ENCODE measurements at regions not wholly inside any gene's neighbourhood (a gene's known extent, or its start where the extent isn't known, plus 50 kb on each side); places are given as distances from the start of the nearest gene placed in this dataset.

DNA sequence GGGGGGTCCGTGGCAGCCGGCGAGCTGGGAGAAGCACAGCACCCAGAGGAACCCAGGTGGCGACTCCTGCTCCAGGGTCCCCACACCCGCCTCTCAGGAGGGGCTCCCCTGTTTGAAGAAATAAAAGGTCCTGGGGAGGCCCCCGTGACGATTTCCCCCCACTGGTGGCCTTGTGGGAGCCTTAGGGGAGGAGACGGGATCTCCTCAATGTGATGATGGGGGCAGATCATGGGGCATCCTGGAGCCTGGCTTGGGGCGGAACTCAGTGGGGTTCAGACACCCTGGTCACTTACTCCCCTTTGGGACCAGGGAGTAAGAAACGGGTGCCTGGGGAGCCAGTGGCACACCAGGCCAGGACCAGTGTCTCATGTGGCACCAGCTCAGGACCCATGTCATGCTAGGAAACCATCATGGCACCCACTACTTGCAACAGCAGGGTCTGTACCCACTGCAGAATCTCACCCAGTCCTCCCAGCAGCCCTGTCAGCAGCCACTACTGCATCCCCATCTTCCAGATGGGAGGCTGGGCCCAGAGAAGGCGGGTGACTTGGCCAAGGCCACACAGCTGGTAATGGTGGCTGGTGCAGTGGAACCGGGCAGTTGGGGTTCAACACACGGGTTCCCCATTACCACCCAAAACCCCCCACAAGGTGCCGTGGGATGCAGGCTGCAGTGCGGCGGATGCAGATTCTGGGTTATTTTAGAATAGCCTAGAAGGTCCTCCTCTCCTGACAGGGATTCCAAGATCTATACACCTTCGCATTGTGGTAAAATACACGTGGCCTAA, 130.7 kb downstream of the CTTN start:
- H3K27me3 ChIP-seq, result no peaks in the 10 kb centered on the region
- H3K9me3 ChIP-seq, result no peaks in the 10 kb centered on the region
- TF ChIP-seq, protein P1, sequence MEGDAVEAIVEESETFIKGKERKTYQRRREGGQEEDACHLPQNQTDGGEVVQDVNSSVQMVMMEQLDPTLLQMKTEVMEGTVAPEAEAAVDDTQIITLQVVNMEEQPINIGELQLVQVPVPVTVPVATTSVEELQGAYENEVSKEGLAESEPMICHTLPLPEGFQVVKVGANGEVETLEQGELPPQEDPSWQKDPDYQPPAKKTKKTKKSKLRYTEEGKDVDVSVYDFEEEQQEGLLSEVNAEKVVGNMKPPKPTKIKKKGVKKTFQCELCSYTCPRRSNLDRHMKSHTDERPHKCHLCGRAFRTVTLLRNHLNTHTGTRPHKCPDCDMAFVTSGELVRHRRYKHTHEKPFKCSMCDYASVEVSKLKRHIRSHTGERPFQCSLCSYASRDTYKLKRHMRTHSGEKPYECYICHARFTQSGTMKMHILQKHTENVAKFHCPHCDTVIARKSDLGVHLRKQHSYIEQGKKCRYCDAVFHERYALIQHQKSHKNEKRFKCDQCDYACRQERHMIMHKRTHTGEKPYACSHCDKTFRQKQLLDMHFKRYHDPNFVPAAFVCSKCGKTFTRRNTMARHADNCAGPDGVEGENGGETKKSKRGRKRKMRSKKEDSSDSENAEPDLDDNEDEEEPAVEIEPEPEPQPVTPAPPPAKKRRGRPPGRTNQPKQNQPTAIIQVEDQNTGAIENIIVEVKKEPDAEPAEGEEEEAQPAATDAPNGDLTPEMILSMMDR (IDR thresholded peaks at IDR 0.05), result no peak
- no peak overlapping the region for H3K4me3 ChIP-seq
- no peaks in the 10 kb centered on the region for H3K4me1 ChIP-seq
- no peak for DNase-seq (ENCODE audit: low spot score)
- no peak overlapping the region for H3K27ac ChIP-seq
- no peaks in the 10 kb centered on the region for H3K36me3 ChIP-seq

DNA sequence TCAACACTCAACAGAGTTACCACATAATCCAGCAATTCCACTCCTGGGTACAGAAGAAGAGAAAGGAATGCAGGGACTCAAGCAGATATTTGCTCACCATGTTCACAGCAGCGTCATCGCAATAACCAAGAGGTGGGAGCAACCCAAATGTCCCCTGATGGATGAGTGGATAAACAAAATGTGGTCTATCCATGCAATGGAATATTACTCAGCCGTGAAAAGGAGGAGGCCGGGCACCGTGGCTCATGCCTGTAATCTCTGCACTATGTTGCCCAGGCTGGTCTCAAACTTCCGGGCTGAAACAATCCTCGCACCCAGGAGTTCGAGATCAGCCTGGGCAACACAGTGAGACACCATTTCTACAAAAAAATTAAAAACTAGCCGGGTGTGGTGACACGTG, 131.7 kb downstream of the CTTN start:
- no peaks in the 10 kb centered on the region for H3K27me3 ChIP-seq
- H3K9me3 ChIP-seq, result no peaks in the 10 kb centered on the region
- H3K36me3 ChIP-seq, result no peaks in the 10 kb centered on the region
- no peak for DNase-seq (ENCODE audit: low spot score)
- TF ChIP-seq, protein P1 (IDR thresholded peaks at IDR 0.05), result no peak
- no peak overlapping the region for H3K27ac ChIP-seq
- no peaks in the 10 kb centered on the region for H3K4me1 ChIP-seq
- H3K4me3 ChIP-seq, result no peak overlapping the region

DNA sequence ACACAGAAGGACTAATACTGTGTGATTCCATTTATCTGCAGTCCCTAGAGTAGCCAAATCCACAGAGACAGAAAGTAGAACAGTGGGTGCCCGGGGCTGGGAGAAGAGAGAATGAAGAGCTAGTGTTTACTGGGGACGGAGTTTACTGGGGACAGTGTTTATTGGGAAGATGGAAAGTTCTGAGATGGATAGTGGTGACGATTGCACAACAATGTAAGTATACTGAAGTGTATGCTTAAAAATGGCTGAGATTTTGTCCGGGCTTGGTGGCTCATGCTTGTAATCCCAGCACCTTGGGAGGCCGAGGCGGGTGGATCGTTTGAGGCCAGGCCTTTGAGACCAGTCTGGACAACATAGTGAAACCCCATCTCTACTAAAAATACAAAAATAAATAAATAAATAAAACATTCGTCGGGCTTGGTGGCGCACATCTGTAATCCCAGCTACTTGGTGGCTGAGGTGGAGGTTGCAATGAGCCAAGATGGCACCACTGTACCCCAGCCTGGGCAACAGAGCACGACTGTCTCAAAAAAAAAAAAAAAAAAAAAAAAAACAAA, 132.4 kb downstream of the CTTN start:
- Histone ChIP-seq H3K4me1 (no peaks in the 10 kb centered on the region), H3K36me3 (no peaks in the 10 kb centered on the region), H3K4me3 (no peak overlapping the region), H3K9me3 (no peaks in the 10 kb centered on the region), H3K27me3 (no peaks in the 10 kb centered on the region), H3K27ac (no peak overlapping the region)
- DNase-seq (ENCODE audit: low spot score), result no peak
- TF ChIP-seq, protein P1 (IDR thresholded peaks at IDR 0.05), result no peak

- TF ChIP-seq, protein P1 (IDR thresholded peaks at IDR 0.05), result no peak
- no peak for DNase-seq (ENCODE audit: low spot score)
- no peaks in the 10 kb centered on the region for H3K27me3 ChIP-seq
- H3K36me3 ChIP-seq, result no peaks in the 10 kb centered on the region
- no peaks in the 10 kb centered on the region for H3K4me1 ChIP-seq
- no peaks in the 10 kb centered on the region for H3K9me3 ChIP-seq
- H3K27ac ChIP-seq, result no peak overlapping the region
- H3K4me3 ChIP-seq, result no peak overlapping the region
Measured at GRCh38 chr11:70531281-70532065, 133.1 kb downstream of the CTTN start.

DNA sequence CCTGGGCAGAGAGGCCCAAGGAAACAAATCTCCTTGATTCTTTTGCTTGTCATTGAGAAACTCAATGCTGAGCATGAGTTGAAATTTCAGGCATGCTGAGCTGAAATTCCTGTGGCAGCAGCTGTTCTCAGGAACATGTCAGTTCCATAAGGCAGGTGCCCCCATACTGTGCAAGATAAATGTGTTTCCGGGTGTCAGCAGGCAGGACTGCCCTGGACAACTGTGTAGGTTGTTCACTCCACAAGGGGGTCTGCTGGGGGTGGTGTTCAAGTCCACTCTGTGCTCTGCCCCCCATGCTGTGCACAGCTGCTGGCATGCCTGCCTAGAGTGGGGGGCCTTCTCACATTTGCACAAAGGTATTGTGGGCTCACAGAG, 133.7 kb downstream of the CTTN start:
- DNase-seq (ENCODE audit: low spot score), result no peak
- no peaks in the 10 kb centered on the region for H3K4me1 ChIP-seq
- H3K9me3 ChIP-seq, result no peaks in the 10 kb centered on the region
- no peak overlapping the region for H3K4me3 ChIP-seq
- no peaks in the 10 kb centered on the region for H3K36me3 ChIP-seq
- H3K27ac ChIP-seq, result no peak overlapping the region
- TF ChIP-seq, protein P1 (IDR thresholded peaks at IDR 0.05), result no peak
- H3K27me3 ChIP-seq, result no peaks in the 10 kb centered on the region

All from right atrium auricular region (tissue), 2 donors.